ENCODE measurements at regions not wholly inside any gene's neighbourhood (a gene's known extent, or its start where the extent isn't known, plus 50 kb on each side); places are given as distances from the start of the nearest gene placed in this dataset.

- TF ChIP-seq POLR2A (IDR thresholded peaks at IDR 0.05), result no peak
- TF ChIP-seq CTCF (IDR thresholded peaks at IDR 0.05), result no peak
- TF ChIP-seq POLR2AphosphoS5 (IDR thresholded peaks at IDR 0.05), result no peak
- no peaks in the 10 kb centered on the region for H3K27me3 ChIP-seq
- H3K27ac ChIP-seq, result no peak overlapping the region
- H3K4me3 ChIP-seq, result no peak overlapping the region
- H3K36me3 ChIP-seq, result no peaks in the 10 kb centered on the region
- H3K4me1 ChIP-seq, result no peaks in the 10 kb centered on the region
- intact Hi-C loops (cut with DNase I; ENCODE audit: low total_unique reads), result no loop called here
- no peaks in the 10 kb centered on the region for H3K9me3 ChIP-seq
- no peak for DNase-seq (ENCODE audit: low spot score in 2 of 2)
Observed at GRCh38 chr12:13472690-13473089, 276.2 kb downstream of the EMP1 start.

GRCh38 chr12:13471471-13471870, 274.9 kb downstream of the EMP1 start:
- Histone ChIP-seq H3K36me3 (no peaks in the 10 kb centered on the region), H3K27me3 (no peaks in the 10 kb centered on the region), H3K4me1 (no peaks in the 10 kb centered on the region), H3K9me3 (no peaks in the 10 kb centered on the region), H3K27ac (no peak overlapping the region), H3K4me3 (no peak overlapping the region)
- TF ChIP-seq POLR2AphosphoS5 (IDR thresholded peaks at IDR 0.05) (no peak), POLR2A (IDR thresholded peaks at IDR 0.05) (no peak), CTCF (IDR thresholded peaks at IDR 0.05) (no peak)
- intact Hi-C loops (cut with DNase I; ENCODE audit: low total_unique reads), result no loop called here
- DNase-seq (ENCODE audit: low spot score in 2 of 2), result no peak

GRCh38 chr12:13465635-13466034, 269.1 kb downstream of the EMP1 start:
- no peak for TF ChIP-seq POLR2AphosphoS5 (IDR thresholded peaks at IDR 0.05)
- TF ChIP-seq CTCF (IDR thresholded peaks at IDR 0.05), result no peak
- intact Hi-C loops (cut with DNase I; ENCODE audit: low total_unique reads), result no loop called here
- H3K9me3 ChIP-seq, result no peaks in the 10 kb centered on the region
- H3K36me3 ChIP-seq, result no peaks in the 10 kb centered on the region
- DNase-seq (ENCODE audit: low spot score in 2 of 2), result no peak
- no peaks in the 10 kb centered on the region for H3K27me3 ChIP-seq
- no peak overlapping the region for H3K4me3 ChIP-seq
- no peak overlapping the region for H3K27ac ChIP-seq
- no peaks in the 10 kb centered on the region for H3K4me1 ChIP-seq

- Histone ChIP-seq H3K27me3 (no peaks in the 10 kb centered on the region), H3K27ac (no peak overlapping the region), H3K4me1 (no peaks in the 10 kb centered on the region), H3K36me3 (no peaks in the 10 kb centered on the region), H3K4me3 (no peak overlapping the region), H3K9me3 (no peaks in the 10 kb centered on the region)
- intact Hi-C loops (cut with DNase I; ENCODE audit: low total_unique reads), result no loop called here
- DNase-seq (ENCODE audit: low spot score in 2 of 2), result no peak
- TF ChIP-seq CTCF (IDR thresholded peaks at IDR 0.05) (no peak), POLR2AphosphoS5 (IDR thresholded peaks at IDR 0.05) (no peak), POLR2A (IDR thresholded peaks at IDR 0.05) (no peak)
Observed at GRCh38 chr12:13463189-13463588, 266.7 kb downstream of the EMP1 start.

GRCh38 chr12:13462450-13462849, 265.9 kb downstream of the EMP1 start:
- TF ChIP-seq POLR2A (IDR thresholded peaks at IDR 0.05) (no peak), POLR2AphosphoS5 (IDR thresholded peaks at IDR 0.05) (no peak), CTCF (IDR thresholded peaks at IDR 0.05) (no peak)
- no peaks in the 10 kb centered on the region for H3K27me3 ChIP-seq
- intact Hi-C loops (cut with DNase I; ENCODE audit: low total_unique reads), result no loop called here
- H3K9me3 ChIP-seq, result no peaks in the 10 kb centered on the region
- no peak for DNase-seq (ENCODE audit: low spot score in 2 of 2)
- H3K36me3 ChIP-seq, result no peaks in the 10 kb centered on the region
- H3K27ac ChIP-seq, result no peak overlapping the region
- no peak overlapping the region for H3K4me3 ChIP-seq
- no peaks in the 10 kb centered on the region for H3K4me1 ChIP-seq

Measured in breast epithelium (tissue), 4 donors.